Ishikawa (cell line): ENCODE measurements at regions not wholly inside any gene's neighbourhood (a gene's known extent, or its start where the extent isn't known, plus 50 kb on each side); places are given as distances from the start of the nearest gene placed in this dataset.

Source experiments
- CEBPB ChIP-seq: IDR thresholded peaks from 2 replicates; pipeline ENCODE4 v1.6.1; 2012
- CREB1 ChIP-seq: IDR thresholded peaks from 2 replicates; pipeline ENCODE4 v1.6.1; 2012; ENCODE audit warnings: low read depth
- EGR1 ChIP-seq: IDR thresholded peaks from 2 replicates; pipeline ENCODE4 v1.6.1; 2012
- EP300 ChIP-seq: IDR thresholded peaks from 2 replicates; pipeline ENCODE4 v1.6.1; 2012; ENCODE audit warnings: borderline replicate concordance
- FOXM1 ChIP-seq: IDR thresholded peaks from 2 replicates; pipeline ENCODE4 v1.6.1; 2012; ENCODE audit warnings: low read depth, borderline replicate concordance
- NFIC ChIP-seq: IDR thresholded peaks from 2 replicates; pipeline ENCODE4 v1.6.1; 2012
- RAD21 ChIP-seq: IDR thresholded peaks from 2 replicates; pipeline ENCODE4 v1.6.1; 2012; ENCODE audit warnings: low read depth
- TAF1 ChIP-seq: IDR thresholded peaks from 2 replicates; pipeline ENCODE4 v1.6.1; 2012; ENCODE audit warnings: low read depth, mild to moderate bottlenecking
- TCF12 ChIP-seq: IDR thresholded peaks from 2 replicates; pipeline ENCODE4 v1.6.1; 2012; ENCODE audit warnings: low read depth
- TEAD4 ChIP-seq: IDR thresholded peaks from 2 replicates; pipeline ENCODE4 v1.6.1; 2012
- USF1 ChIP-seq: IDR thresholded peaks from 2 replicates; pipeline ENCODE4 v1.6.1; 2012
- YY1 ChIP-seq: IDR thresholded peaks from 2 replicates; pipeline ENCODE4 v1.6.1; 2012; ENCODE audit warnings: low read depth
- ZBTB7A ChIP-seq: IDR thresholded peaks from 2 replicates; pipeline ENCODE4 v1.6.1; 2012; ENCODE audit warnings: low read depth
- TF ChIP-seq, protein P1 (sequence below): IDR thresholded peaks from 2 replicates; pipeline ENCODE4 v1.6.1; 2012
- TF ChIP-seq, protein P2 (sequence below): IDR thresholded peaks from 2 replicates; pipeline ENCODE4 v1.6.1; 2012; ENCODE audit warnings: low read depth, mild to moderate bottlenecking

DNA sequence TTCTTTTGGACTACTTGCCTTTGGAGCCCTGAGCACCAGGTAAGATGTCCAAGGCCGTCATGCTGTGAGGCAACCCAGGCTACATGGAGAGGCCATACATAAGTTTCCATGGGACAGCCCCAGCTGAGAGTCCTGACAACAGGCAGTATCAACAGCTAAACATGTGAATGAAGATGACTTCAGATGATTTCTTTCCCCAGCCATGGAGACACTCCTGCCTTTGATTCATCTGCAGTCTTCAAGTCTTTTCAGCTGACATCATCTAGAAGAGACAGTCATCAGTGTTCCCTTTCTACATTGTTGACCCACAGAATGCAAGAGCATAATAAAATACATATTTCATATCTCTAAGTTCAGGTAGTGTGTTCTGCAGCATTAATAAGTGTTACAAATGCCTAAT is 398.7 kb downstream of the BTG1 start:
- no peak for TF ChIP-seq TEAD4
- no peak for TF ChIP-seq NFIC
- TF ChIP-seq ZBTB7A, result no peak
- TF ChIP-seq EP300, result no peak
- no peak for TF ChIP-seq CEBPB
- TF ChIP-seq USF1, result no peak
- TF ChIP-seq TAF1, result no peak
- TF ChIP-seq, protein P1, sequence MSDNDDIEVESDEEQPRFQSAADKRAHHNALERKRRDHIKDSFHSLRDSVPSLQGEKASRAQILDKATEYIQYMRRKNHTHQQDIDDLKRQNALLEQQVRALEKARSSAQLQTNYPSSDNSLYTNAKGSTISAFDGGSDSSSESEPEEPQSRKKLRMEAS, result no peak
- TF ChIP-seq FOXM1, result no peak

GRCh38 chr12:91744597-91744996 is 401.0 kb downstream of the BTG1 start:
- TF ChIP-seq YY1 (no peak), USF1 (no peak), EP300 (no peak), TCF12 (no peak), ZBTB7A (no peak), FOXM1 (no peak), RAD21 (no peak), TAF1 (no peak), TEAD4 (no peak), CREB1 (no peak), EGR1 (no peak), NFIC (no peak), CEBPB (no peak)
- TF ChIP-seq, protein P1, result no peak

- TF ChIP-seq ZBTB7A, result no peak
- no peak for TF ChIP-seq EGR1
- no peak for TF ChIP-seq CREB1
Measured at GRCh38 chr12:91743704-91744321, 401.8 kb downstream of the BTG1 start.

GRCh38 chr12:91743280-91743679 is 402.4 kb downstream of the BTG1 start:
- TF ChIP-seq RAD21 (no peak), YY1 (no peak), ZBTB7A (no peak), CEBPB (no peak), USF1 (no peak), CREB1 (no peak), EGR1 (no peak), FOXM1 (no peak), TAF1 (no peak)
- TF ChIP-seq, protein P1, result no peak

DNA sequence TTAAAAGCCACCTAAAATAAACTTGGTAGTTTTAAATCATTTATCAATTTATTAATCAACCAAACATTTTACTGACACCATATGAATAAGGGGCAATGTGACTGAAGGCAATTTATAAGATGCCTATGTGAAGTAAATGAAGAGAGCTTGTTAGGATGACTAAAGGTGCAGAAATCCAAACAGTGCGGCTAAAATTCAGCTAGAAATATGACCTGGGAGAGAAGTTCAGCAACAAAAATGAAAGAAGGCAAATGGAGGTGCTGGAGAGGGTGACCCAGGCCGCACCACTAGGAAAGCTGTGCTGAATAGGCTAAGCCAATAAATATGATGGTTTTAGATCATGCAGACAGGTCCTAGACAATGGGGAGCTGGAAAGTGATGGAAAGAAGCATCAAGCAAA is 403.7 kb downstream of the BTG1 start:
- TF ChIP-seq EP300 (no peak), CEBPB (no peak), TEAD4 (no peak), FOXM1 (no peak), TCF12 (no peak), NFIC (no peak), USF1 (no peak), CREB1 (no peak), TAF1 (no peak), YY1 (no peak), ZBTB7A (no peak), EGR1 (no peak), RAD21 (no peak)
- TF ChIP-seq, protein P2, sequence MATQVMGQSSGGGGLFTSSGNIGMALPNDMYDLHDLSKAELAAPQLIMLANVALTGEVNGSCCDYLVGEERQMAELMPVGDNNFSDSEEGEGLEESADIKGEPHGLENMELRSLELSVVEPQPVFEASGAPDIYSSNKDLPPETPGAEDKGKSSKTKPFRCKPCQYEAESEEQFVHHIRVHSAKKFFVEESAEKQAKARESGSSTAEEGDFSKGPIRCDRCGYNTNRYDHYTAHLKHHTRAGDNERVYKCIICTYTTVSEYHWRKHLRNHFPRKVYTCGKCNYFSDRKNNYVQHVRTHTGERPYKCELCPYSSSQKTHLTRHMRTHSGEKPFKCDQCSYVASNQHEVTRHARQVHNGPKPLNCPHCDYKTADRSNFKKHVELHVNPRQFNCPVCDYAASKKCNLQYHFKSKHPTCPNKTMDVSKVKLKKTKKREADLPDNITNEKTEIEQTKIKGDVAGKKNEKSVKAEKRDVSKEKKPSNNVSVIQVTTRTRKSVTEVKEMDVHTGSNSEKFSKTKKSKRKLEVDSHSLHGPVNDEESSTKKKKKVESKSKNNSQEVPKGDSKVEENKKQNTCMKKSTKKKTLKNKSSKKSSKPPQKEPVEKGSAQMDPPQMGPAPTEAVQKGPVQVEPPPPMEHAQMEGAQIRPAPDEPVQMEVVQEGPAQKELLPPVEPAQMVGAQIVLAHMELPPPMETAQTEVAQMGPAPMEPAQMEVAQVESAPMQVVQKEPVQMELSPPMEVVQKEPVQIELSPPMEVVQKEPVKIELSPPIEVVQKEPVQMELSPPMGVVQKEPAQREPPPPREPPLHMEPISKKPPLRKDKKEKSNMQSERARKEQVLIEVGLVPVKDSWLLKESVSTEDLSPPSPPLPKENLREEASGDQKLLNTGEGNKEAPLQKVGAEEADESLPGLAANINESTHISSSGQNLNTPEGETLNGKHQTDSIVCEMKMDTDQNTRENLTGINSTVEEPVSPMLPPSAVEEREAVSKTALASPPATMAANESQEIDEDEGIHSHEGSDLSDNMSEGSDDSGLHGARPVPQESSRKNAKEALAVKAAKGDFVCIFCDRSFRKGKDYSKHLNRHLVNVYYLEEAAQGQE, result no peak
- TF ChIP-seq, protein P1, result no peak

- no peak for TF ChIP-seq EGR1
- TF ChIP-seq EP300, result no peak
- no peak for TF ChIP-seq TCF12
- no peak for TF ChIP-seq YY1
- TF ChIP-seq, protein P2, result no peak
- no peak for TF ChIP-seq RAD21
Measured at GRCh38 chr12:91732086-91732485, 413.6 kb downstream of the BTG1 start.
